Chondrocyte (in vitro differentiated cells): ENCODE measurements at regions not wholly inside any gene's neighbourhood (a gene's known extent, or its start where the extent isn't known, plus 50 kb on each side); places are given as distances from the start of the nearest gene placed in this dataset.

Experiments
- DNase-seq: peaks from one replicate; pipeline ENCODE4 v3.0.0; 2021; ENCODE audit warnings: mixed read lengths, low spot score
- H3K27ac Mint-ChIP-seq: one replicate; pipeline ENCODE4 v1.8.0; 2021; ENCODE audit warnings: mild to moderate bottlenecking, moderate library complexity, mixed read lengths; ENCODE audit not compliant: unreplicated experiment
- H3K27me3 Mint-ChIP-seq: 2 replicates; pipeline ENCODE4 v1.8.0; 2021; ENCODE audit warnings: low read depth, mixed read lengths
- H3K36me3 Mint-ChIP-seq: 2 replicates; pipeline ENCODE4 v1.8.0; 2021; ENCODE audit warnings: low read depth, mixed read lengths
- H3K4me1 Mint-ChIP-seq: 2 replicates; pipeline ENCODE4 v1.8.0; 2021; ENCODE audit warnings: low read depth, mild to moderate bottlenecking, mixed read lengths
- H3K4me3 Mint-ChIP-seq: one replicate; pipeline ENCODE4 v1.8.0; 2021; ENCODE audit warnings: mild to moderate bottlenecking, moderate library complexity, mixed read lengths; ENCODE audit not compliant: unreplicated experiment
- H3K9me3 Mint-ChIP-seq: 2 replicates; pipeline ENCODE4 v1.8.0; 2021; ENCODE audit warnings: low read depth, mixed read lengths
- TF ChIP-seq, protein P1 (sequence below): fragments of 200-600 bp; sonication (generic); IDR thresholded peaks from 2 replicates; pipeline ENCODE4 v1.5.0; 2021; ENCODE audit warnings: antibody characterized with exemption, mild to moderate bottlenecking, moderate library complexity

- DNase-seq = peak; percentile 68
- peaks cover 2% of the 10 kb centered on the region for H3K36me3 Mint-ChIP-seq
- no peak overlapping the region for H3K27ac Mint-ChIP-seq
- H3K27me3 Mint-ChIP-seq = peaks cover 6% of the 10 kb centered on the region
- peaks cover 9% of the 10 kb centered on the region for H3K9me3 Mint-ChIP-seq
- no peak overlapping the region for H3K4me3 Mint-ChIP-seq
- H3K4me1 Mint-ChIP-seq = no peaks in the 10 kb centered on the region
- TF ChIP-seq, protein P1, sequence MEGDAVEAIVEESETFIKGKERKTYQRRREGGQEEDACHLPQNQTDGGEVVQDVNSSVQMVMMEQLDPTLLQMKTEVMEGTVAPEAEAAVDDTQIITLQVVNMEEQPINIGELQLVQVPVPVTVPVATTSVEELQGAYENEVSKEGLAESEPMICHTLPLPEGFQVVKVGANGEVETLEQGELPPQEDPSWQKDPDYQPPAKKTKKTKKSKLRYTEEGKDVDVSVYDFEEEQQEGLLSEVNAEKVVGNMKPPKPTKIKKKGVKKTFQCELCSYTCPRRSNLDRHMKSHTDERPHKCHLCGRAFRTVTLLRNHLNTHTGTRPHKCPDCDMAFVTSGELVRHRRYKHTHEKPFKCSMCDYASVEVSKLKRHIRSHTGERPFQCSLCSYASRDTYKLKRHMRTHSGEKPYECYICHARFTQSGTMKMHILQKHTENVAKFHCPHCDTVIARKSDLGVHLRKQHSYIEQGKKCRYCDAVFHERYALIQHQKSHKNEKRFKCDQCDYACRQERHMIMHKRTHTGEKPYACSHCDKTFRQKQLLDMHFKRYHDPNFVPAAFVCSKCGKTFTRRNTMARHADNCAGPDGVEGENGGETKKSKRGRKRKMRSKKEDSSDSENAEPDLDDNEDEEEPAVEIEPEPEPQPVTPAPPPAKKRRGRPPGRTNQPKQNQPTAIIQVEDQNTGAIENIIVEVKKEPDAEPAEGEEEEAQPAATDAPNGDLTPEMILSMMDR = no peak
Measured at GRCh38 chr22:49381595-49382450, 445.9 kb downstream of the BRD1 start.

- H3K9me3 Mint-ChIP-seq = peaks cover 9% of the 10 kb centered on the region
- H3K4me1 Mint-ChIP-seq = no peaks in the 10 kb centered on the region
- peaks cover 6% of the 10 kb centered on the region for H3K27me3 Mint-ChIP-seq
- no peak overlapping the region for H3K4me3 Mint-ChIP-seq
- DNase-seq = peak; percentile 33
- no peak overlapping the region for H3K27ac Mint-ChIP-seq
- TF ChIP-seq, protein P1 = no peak
- peaks cover 2% of the 10 kb centered on the region for H3K36me3 Mint-ChIP-seq
Measured at GRCh38 chr22:49380828-49381114, 446.9 kb downstream of the BRD1 start.

DNA sequence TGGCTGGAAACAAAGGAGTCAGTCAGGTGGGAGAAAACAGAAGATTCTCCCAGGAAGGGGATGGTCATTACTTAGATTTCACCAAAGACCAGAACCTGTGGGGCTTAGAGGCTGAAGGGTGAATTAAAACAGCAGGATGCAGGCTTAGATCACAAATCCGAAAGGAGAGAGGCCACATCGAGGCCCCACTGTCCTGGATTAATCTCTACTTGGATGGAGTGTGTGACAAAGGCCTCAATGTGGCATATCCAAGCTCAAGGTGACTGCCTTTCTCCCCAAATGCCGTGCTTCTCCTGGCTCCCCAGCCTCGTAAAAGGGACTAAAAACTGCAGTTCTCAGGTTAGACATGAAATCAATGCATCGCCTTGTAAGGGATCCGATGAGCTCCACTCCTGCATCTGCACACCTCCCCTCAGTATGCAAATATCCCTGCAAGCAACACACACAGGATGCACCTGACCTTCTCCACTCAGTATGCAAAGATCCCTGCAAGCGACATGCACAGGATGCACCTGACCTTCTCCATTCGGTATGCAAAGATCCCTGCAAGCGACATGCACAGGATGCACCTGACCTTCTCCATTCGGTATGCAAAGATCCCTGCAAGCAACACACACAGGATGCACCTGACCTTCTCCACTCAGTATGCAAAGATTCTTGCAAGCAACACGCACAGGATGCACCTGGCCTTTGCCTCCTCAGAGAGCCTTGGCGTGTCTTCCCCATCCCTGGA lies 447.4 kb downstream of the BRD1 start:
- peaks cover 9% of the 10 kb centered on the region for H3K9me3 Mint-ChIP-seq

GRCh38 chr22:49377306-49377705 lies 450.4 kb downstream of the BRD1 start:
- TF ChIP-seq, protein P1 = no peak
- Mint-ChIP-seq H3K4me1 (peaks cover 7% of the 10 kb centered on the region), H3K27me3 (peaks cover 6% of the 10 kb centered on the region), H3K4me3 (no peak overlapping the region), H3K27ac (no peak overlapping the region), H3K36me3 (peaks cover 2% of the 10 kb centered on the region), H3K9me3 (peaks cover 4% of the 10 kb centered on the region)
- peak; percentile 52 for DNase-seq

More for the DNA sequence above, 447.4 kb downstream of the BRD1 start:
- peaks cover 2% of the 10 kb centered on the region for H3K36me3 Mint-ChIP-seq
- H3K27ac Mint-ChIP-seq = no peak overlapping the region
- H3K27me3 Mint-ChIP-seq = peaks cover 6% of the 10 kb centered on the region
- no peak overlapping the region for H3K4me3 Mint-ChIP-seq
- no peaks in the 10 kb centered on the region for H3K4me1 Mint-ChIP-seq
- TF ChIP-seq, protein P1 = no peak
- peak; percentile 19 for DNase-seq

- Mint-ChIP-seq H3K36me3 (peaks cover 2% of the 10 kb centered on the region), H3K4me1 (peaks cover 15% of the 10 kb centered on the region), H3K27me3 (peaks cover 2% of the 10 kb centered on the region), H3K4me3 (no peak overlapping the region), H3K9me3 (peaks cover 4% of the 10 kb centered on the region), H3K27ac (no peak overlapping the region)
- TF ChIP-seq, protein P1 = no peak
- DNase-seq = peak; percentile 79
Measured at GRCh38 chr22:49373801-49374226, 453.9 kb downstream of the BRD1 start.
